Activated CD4-positive, CD25-positive, alpha-beta regulatory T cell treated with anti-CD3 and anti-CD28 coated beads, Interleukin-2, amount 50 U/mL, for 16 hours (primary cell): ENCODE measurements at regions not wholly inside any gene's neighbourhood (a gene's known extent, or its start where the extent isn't known, plus 50 kb on each side); places are given as distances from the start of the nearest gene placed in this dataset.

Experiments
- DNase-seq: peaks from one replicate; pipeline ENCODE4 v3.0.0-alpha.2; 2020; ENCODE audit warnings: low read depth, low spot score

DNA sequence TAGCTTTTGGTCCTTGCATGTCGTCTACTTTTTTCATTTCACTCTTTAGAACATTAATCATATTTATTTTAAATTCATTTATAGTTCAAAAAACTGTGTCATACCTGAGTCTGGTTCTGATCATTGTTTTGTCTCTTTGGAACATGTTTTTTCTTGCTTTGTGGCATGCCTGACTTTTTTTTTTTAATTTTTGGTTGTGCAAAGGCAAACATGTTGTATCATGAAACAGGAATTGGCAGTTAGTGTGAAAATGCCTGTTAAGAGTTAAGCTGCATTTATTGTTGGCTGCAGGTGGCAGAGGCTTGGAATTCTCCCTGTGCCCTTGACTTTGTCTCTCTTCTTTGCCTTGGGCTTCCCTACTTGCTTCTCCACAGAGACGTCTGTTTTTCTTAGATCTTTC lies 525.0 kb upstream of the ADARB2 start:
- DNase-seq: no peak

DNA sequence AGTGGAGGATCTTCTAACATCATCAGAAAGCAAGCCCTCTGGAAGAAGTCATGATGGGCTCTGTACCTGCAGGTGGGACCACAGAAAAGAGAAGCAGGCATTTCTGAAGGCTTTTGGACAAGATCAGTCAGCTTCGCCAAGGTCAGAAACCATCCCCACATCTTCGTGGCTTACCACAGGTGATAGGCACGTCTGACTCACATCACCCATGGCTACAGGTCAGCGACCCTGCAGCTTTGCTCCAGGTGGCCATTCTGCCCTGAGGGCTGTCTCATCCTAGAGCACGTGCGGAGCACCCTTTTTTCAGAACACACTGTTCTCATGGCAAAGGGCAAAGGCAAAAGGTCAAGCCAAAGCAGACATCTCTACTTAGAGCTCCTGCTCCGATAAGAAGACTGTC lies 518.9 kb upstream of the ADARB2 start:
- no peak for DNase-seq

- no peak for DNase-seq
Observed at GRCh38 chr10:2252096-2252495, 514.8 kb upstream of the ADARB2 start.

DNA sequence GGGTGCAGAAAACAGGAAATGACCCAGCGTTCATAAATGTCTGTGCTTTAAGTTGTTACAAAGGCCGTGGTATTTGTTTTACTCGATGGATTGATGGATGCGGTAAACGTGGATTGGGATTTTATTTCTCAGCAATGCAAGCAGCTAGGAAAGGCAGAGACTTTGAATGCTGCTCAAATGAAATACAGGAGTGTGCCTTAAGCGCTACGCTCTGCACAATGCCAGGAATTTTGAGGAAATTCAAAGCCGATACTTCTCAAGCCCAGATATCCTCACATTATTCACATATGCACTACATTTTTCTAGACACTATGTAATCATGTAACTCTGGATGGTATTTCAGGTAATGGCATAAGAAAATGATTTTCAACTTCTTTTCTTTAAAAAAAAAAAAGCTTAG lies 514.3 kb upstream of the ADARB2 start:
- DNase-seq: no peak

GRCh38 chr10:2246747-2247146 lies 509.4 kb upstream of the ADARB2 start:
- no peak for DNase-seq

DNA sequence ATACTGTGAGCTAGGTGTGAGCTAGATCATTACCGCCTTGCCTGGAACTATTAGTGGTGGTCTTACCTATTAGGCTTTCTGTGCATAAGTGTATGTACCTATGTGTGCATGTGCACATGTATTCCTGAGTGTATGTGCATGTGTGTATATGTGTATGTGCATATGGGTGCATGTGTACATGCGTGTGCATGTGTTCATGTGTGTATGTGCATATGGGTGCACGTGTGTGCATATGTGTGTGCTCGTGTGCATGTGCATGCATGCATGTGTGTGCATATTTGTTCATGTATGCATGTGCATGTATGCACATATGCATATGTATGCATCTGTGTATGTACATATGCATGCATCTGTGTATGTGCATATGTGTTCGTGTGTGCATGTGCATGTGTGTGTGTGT lies 508.3 kb upstream of the ADARB2 start:
- DNase-seq: no peak

- DNase-seq: no peak
Observed at GRCh38 chr10:2244471-2244870, 507.1 kb upstream of the ADARB2 start.

GRCh38 chr10:2236876-2237275 lies 499.6 kb upstream of the ADARB2 start:
- no peak for DNase-seq

- no peak for DNase-seq
Observed at GRCh38 chr10:2232479-2232878, 495.2 kb upstream of the ADARB2 start.

DNA sequence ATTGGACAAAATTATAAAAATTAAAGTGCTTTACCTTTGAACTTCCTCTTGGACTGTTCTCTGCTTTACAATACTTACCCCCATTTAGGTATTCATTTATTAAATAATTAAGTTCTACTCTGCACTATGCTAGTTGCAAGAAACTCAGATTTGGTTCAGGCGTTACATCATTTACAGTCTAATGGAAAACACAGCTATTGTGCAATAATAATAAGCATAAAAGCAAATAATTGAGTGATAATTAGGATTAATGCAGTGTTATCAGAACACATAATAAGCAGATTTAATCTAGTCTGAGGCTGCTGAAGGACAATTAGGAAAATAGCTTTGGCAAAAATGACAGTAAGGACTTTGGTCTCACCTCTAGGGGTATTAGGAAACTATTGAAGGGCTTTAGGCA lies 493.2 kb upstream of the ADARB2 start:
- DNase-seq: no peak

- DNase-seq: no peak
Observed at GRCh38 chr10:2228320-2228901, 491.1 kb upstream of the ADARB2 start.

- DNase-seq: no peak
Observed at GRCh38 chr10:2225609-2226008, 488.3 kb upstream of the ADARB2 start.

GRCh38 chr10:2223548-2224320 lies 486.4 kb upstream of the ADARB2 start:
- no peak for DNase-seq

GRCh38 chr10:2222631-2223030 lies 485.3 kb upstream of the ADARB2 start:
- no peak for DNase-seq

GRCh38 chr10:2214805-2215204 lies 477.5 kb upstream of the ADARB2 start:
- DNase-seq: no peak

- no peak for DNase-seq
Observed at GRCh38 chr10:2214092-2214491, 476.8 kb upstream of the ADARB2 start.

DNA sequence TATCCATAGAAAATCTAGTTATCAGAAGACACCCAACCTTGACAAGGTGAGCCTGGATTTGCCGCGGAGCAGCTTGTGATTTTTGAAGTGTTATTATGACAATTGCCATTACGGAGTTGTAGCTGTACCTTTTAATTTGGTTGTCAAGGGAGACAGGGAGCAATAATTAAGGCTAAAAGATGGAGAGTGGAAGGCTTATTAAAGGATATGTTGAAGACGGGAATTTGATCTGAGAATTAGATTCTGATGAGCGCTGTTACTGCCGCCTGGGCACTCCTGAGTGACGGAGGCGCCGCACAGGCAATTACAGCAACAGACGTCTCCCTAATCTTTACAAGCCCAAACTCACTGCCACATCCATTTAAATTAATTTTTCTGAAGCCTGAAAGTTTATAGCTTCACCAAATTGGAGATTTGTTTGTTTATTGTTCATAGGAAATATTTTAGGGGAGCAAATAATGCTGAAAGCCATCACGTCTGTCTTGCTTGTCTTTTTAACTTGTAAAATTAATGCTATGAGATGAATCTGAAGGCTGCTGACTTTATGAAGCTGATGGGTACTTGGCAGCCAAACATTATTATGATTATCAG lies 475.0 kb upstream of the ADARB2 start:
- no peak for DNase-seq

GRCh38 chr10:2210088-2210487 lies 472.8 kb upstream of the ADARB2 start:
- DNase-seq: no peak

DNA sequence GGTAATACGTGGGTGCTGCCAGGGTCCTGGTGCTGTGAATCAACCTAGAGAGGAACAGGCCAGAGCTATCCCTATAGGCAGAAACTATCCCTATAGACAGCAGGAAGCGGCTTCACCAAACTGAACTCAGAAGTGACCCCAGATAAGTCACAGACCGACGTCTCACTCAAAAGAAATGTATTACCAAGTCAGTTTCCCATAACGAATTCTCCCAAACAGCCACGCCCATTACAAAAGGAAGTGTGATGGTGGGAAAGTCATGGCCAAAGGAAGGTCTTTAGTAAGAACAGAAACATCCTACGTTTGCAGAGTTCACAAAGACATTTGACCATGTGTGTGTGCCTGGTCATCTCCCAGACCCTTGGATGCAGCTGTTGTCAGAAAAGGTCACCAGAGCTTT lies 470.8 kb upstream of the ADARB2 start:
- no peak for DNase-seq

DNA sequence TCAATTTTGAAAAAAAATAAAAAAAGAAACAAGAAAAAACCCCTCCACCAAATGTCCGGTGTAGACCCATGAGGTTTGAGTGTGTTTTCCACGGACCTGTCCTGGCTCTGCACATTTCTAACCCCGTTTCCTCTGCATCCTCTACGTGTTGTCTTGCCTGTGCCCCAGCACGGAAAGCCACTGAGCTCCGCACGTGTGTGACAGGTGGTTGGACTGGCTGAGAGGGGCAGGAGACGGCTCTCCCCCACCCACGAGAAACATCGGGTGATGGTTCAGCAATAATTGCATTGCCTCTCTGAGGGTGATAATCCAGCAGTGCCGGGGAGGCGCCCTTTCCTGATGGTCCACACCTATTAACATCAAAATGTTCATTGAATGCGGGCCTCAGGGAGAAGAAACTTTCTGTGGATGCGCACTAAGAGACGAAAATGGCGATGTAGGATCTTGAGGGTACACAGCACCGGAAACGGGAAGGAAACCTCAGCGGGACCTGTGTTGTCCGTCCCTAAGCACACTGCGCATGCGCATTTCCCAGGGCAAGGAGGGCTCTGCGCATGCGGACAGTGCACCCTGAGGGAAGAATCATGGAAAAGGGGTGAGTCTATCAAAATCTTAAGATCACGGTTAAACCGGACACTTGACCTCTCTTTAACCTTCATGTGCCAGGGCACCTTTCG lies 470.1 kb upstream of the ADARB2 start:
- no peak for DNase-seq

DNA sequence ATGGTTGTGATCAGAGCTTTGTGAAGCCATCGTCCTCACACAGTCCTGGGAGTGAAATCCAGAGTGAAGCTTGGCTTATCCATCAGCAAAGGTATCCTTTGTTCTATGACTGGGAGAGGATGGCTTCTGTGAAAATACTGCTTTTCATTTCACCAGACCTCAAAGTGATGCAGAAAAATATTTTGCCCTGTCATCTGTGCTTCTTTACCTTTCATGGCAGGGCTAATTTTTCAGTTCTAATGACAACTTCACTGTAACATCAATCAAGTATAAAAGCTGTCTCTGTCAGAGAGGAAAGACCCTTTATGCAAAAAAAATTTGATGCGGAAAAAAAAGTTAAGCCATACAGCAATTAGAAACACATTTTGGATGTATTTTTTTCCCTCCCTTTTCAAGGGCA lies 468.1 kb upstream of the ADARB2 start:
- DNase-seq: no peak

- no peak for DNase-seq
Observed at GRCh38 chr10:2202401-2202800, 465.1 kb upstream of the ADARB2 start.
